Astrocyte of the cerebellum (primary cell): ENCODE measurements at regions not wholly inside any gene's neighbourhood (a gene's known extent, or its start where the extent isn't known, plus 50 kb on each side); places are given as distances from the start of the nearest gene placed in this dataset.

Experiments used
- DNase-seq: peaks from one replicate; pipeline ENCODE4 v3.0.0-alpha.2; 2011; ENCODE audit warnings: low read depth
- H3K4me3 ChIP-seq: 2 replicates; pipeline ENCODE4 v1.5.1; 2011; ENCODE audit warnings: mild to moderate bottlenecking, low read depth, low read length, moderate library complexity
- CTCF ChIP-seq: IDR thresholded peaks from 2 replicates; pipeline ENCODE4 v1.5.1; 2012; ENCODE audit warnings: low read length, low read depth, moderate library complexity, mild to moderate bottlenecking; ENCODE audit errors: missing control alignments
- in situ Hi-C: cut with HindIII; loops from 2 replicates; pipeline ENCODE4 v1.10.0; 2017; ENCODE audit warnings: low sequenced_read_pairs

DNA sequence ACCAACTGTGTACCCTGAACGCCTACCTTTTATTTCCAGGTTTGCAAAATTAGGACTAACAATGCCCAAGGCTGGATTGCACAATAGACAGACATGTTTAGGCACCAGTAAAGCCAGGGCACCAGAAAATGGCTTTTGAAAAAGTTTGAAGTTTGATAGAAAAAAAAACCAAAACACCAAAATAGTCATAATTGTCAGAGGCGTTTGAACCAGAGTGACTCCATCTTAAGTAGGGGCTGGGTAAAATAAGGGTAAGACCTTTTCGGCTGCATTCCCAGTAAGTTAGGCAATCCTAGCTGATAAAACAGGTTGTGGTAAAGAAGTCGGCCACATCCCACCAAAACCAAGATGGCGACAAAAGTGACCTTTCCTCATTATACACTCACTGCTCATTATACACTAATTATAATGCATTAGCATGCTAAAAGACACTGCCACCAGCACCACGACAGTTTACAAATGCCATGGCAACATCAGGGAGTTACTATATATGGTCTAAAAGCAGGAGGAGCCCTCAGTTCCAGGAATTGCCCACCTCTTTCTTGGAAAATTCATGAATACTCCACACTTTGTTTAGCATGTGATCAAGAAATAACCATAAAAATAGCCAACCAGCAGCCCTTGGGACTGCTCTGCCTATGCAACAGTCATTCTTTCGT lies 71.2 kb upstream of the EPCAM start:
- in situ Hi-C loops: no loop called here
- TF ChIP-seq CTCF: no peak
- H3K4me3 ChIP-seq: no peak overlapping the region
- DNase-seq: no peak

DNA sequence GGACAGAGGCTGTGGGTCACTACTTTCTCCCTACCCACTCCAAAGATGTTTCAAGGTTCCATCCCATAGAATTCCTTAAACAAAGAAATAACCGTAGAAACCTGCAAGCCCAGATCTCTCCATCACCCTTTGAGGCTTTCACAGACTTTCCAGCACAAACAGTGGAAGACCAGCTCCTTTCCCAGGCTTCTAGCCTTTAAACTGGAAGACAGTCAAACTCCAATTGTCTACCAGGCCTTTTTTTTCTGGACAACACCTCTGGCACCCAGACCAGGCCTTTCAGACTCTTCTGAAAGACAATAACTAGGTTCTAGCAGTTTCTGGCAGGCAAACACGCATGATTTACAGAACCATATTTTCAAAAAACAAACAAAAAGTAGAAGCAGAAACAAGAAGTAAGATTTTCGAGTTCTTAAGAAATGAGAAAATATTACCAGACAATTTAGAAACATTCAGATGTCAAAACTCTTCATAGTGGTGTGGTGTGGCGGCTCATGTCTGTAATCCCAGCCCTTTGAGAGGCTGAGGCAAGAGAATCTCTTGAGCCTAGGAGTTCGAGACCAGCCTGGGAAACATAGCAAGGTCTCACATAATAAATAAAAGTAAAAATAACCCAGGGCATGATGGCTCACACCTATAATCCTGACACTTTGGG lies 73.0 kb upstream of the EPCAM start:
- no peak overlapping the region for H3K4me3 ChIP-seq
- no peak for DNase-seq
- TF ChIP-seq CTCF: no peak
- in situ Hi-C loops: no loop called here

DNA sequence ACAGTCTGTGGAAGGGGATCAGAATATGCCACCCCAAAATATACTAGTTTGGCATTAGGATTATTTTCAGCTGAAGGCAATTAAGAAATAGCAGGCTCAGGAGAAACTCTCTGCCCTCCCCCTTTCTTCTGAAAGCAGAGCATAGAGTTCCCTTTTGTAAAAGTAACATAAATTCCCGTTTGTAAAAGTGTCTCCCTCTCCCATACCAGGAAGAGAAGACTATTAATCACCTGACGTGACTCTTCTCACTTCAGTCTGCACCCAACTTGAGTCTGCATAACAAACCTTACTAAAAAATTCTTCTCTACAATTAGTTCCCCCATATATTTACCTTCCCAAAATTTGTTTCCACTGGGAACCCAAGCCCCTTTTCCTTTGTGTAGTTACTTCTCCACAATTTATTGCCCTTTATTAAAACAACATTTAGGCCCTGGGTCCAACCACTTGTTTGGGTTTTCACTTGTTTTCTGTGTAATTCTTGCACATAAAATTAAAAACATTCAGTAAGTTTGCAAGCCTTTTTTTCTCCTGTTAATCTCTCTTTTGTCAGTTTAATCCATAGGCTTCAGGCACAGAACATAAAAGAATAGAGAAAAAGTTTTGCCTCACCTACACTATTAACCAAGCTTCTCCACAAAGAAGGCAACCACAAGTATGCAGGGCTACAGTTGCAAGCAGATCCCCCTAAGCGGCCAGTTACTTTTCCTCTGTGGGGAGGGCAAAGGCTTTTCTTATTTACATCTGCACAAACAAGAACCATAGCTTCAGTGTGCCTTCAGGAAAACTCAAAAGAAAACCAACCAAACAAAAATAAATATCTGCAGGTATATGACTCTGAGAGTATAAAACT lies 73.8 kb upstream of the EPCAM start:
- in situ Hi-C loops: no loop called here
- TF ChIP-seq CTCF: no peak
- DNase-seq: no peak
- no peak overlapping the region for H3K4me3 ChIP-seq

- DNase-seq: no peak
- in situ Hi-C loops: no loop called here
- H3K4me3 ChIP-seq: no peak overlapping the region
- TF ChIP-seq CTCF: no peak
Observed at GRCh38 chr2:47293976-47294375, 75.1 kb upstream of the EPCAM start.

GRCh38 chr2:47288864-47289263 lies 80.2 kb upstream of the EPCAM start:
- H3K4me3 ChIP-seq: no peak overlapping the region
- TF ChIP-seq CTCF: no peak
- DNase-seq: no peak
- in situ Hi-C loops: no loop called here

DNA sequence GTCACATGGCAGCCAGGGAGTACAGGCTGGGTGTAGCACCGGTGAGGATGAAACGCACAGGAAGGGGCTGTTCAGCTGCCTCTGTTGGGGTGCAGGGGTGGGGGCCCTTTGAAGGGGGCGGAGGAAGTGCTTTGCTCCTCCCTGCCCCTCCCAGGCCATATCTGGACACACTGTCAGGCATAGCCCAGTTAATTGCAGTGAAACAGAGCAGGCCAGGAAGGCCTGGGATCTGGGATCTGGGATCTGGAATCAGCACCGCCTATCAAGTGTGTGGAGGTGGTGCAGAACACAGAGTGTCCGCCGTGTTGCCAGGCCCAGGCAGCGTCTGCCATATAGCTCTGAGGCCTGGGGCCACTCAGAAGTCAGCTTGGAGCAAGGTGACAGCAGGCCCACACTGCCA lies 85.5 kb upstream of the EPCAM start:
- no peak for TF ChIP-seq CTCF
- in situ Hi-C loops: no loop called here
- no peak overlapping the region for H3K4me3 ChIP-seq
- DNase-seq: no peak
